HepG2 (cell line): ENCODE measurements at regions not wholly inside any gene's neighbourhood (a gene's known extent, or its start where the extent isn't known, plus 50 kb on each side); places are given as distances from the start of the nearest gene placed in this dataset.
A peak's percentile ranks its signal among the peaks of the same experiment; 100 is the strongest.

ENCODE experiments used
- ATAC-seq: fragments of 200-7000 bp; cut with Tn5 transposase; 3 replicates; pipeline ENCODE4 v1.9.1; 2020; ENCODE audit warnings: mild to moderate bottlenecking, moderate library complexity
- BruUV-seq: library from RNA; stranded (reverse); fragments of 400-500 nt; replicated peaks from 2 replicates; lab custom pipeline; 2021; lab: Mats Ljungman, UMichigan
- CTCF ChIA-PET: fragments of 300-600 bp; formaldehyde crosslinking; extraction: SDS; loops from one replicate; lab custom pipeline; 2021; ENCODE audit warnings: low total read pairs, inconsistent platforms, low intra/inter-chr PET ratio; lab: Yijun Ruan, JAX
- POLR2A ChIA-PET: fragments of 350-600 bp; sonication (Branson Sonifier 250); formaldehyde crosslinking; loops from one replicate; lab custom pipeline; 2020; ENCODE audit warnings: antibody characterized with exemption, inconsistent platforms; lab: Yijun Ruan, JAX
- DNase-seq: peaks from one replicate; pipeline ENCODE4 v3.0.0-alpha.2; 2015; ENCODE audit warnings: low spot score
- FAIRE-seq: peaks from 3 replicates; lab custom pipeline; 2011; peaks lifted over from hg19 to GRCh38; lab: Jason Lieb, UNC
- H2AFZ ChIP-seq: one replicate; pipeline ENCODE4 v1.6.1; 2011; ENCODE audit warnings: low read length, inconsistent platforms
- H3K27ac ChIP-seq: fragments of 300-600 bp; 3 replicates; pipeline ENCODE4 v1.8.0; 2011; ENCODE audit warnings: mixed run types, mild to moderate bottlenecking, mixed read lengths, low read length, inconsistent platforms; ENCODE audit not compliant: insufficient read depth; ENCODE audit errors: extremely low read length
- H3K27me3 ChIP-seq, 2 experiments: fragments of 200-600 bp in 1 of 2; 2 replicates in 1 of 2; 3 replicates in 1 of 2; pipeline versions ENCODE4 v1.6.0 to v1.8.0; 2011; ENCODE audit warnings: low read length in 2 of 2, mild to moderate bottlenecking in 2 of 2, moderate library complexity in 2 of 2, inconsistent platforms in 1 of 2; ENCODE audit not compliant: insufficient read depth in 2 of 2, control insufficient read depth in 1 of 2
- H3K36me3 ChIP-seq, 2 experiments: fragments of 200-600 bp in 1 of 2; replicated peaks in 1 of 2; 2 replicates in 1 of 2; 3 replicates in 1 of 2; pipeline versions ENCODE4 v1.5.1 to v1.8.0; 2011; ENCODE audit warnings: low read length in 2 of 2, inconsistent platforms in 1 of 2; ENCODE audit not compliant: insufficient read depth in 2 of 2, control insufficient read depth in 1 of 2
- H3K4me1 ChIP-seq: 2 replicates; pipeline ENCODE4 v1.5.1; 2012; ENCODE audit warnings: low read length, inconsistent platforms; ENCODE audit not compliant: insufficient read depth
- H3K4me2 ChIP-seq: 2 replicates; pipeline ENCODE4 v1.6.0; 2011; ENCODE audit warnings: low read depth, low read length, inconsistent platforms
- H3K4me3 ChIP-seq, 3 experiments: fragments of 200-600 bp in 1 of 3; sonication (generic), shearing (Covaris generic) in 1 of 3; replicated peaks in 1 of 3; 2 replicates each; pipeline ENCODE4 v1.5.1; 2011 to 2016; ENCODE audit warnings: low read length in 3 of 3, inconsistent platforms in 2 of 3, low read depth in 2 of 3, mild to moderate bottlenecking in 2 of 3, control low read depth in 1 of 3, mixed read lengths in 1 of 3; ENCODE audit not compliant: insufficient read depth in 1 of 3
- H3K79me2 ChIP-seq: one replicate; pipeline ENCODE4 v1.6.1; 2011; ENCODE audit warnings: low read length, inconsistent platforms; ENCODE audit not compliant: insufficient read depth
- H3K9ac ChIP-seq: 2 replicates; pipeline ENCODE4 v1.6.0; 2011; ENCODE audit warnings: mild to moderate bottlenecking, low read depth, low read length, inconsistent platforms; ENCODE audit not compliant: insufficient read depth
- H3K9me3 ChIP-seq: 2 replicates; pipeline ENCODE4 v1.5.1; 2012; ENCODE audit warnings: mild to moderate bottlenecking, low read length
- H4K20me1 ChIP-seq: 2 replicates; pipeline ENCODE4 v1.6.0; 2011; ENCODE audit warnings: inconsistent platforms, mild to moderate bottlenecking, low read length, moderate library complexity; ENCODE audit not compliant: insufficient read depth
- CC2D1A ChIP-seq: sonication (generic); formaldehyde crosslinking; IDR thresholded peaks from 2 replicates; pipeline ENCODE4 v1.8.1; 2023; ENCODE audit warnings: mild to moderate bottlenecking, missing genetic modification reagents
- CREB1 ChIP-seq, 2 experiments: fragments of 450-650 bp in 1 of 2; IDR thresholded peaks; 2 replicates each; pipeline ENCODE4 v1.6.1; 2016 to 2017; ENCODE audit warnings: control low read depth in 1 of 2, mild to moderate bottlenecking in 1 of 2, missing compliant biosample characterization in 1 of 2, missing genetic modification characterization in 1 of 2
- DRAP1 ChIP-seq: IDR thresholded peaks from 2 replicates; pipeline ENCODE4 v1.6.1; 2016; ENCODE audit warnings: missing genetic modification reagents, missing compliant biosample characterization
- WGBS: methylation state at CpG from one replicate; pipeline ENCODE4 v1.1.6; 2017; ENCODE audit warnings: low lambda C conversion rate; 5-methylcytosine and 5-hydroxymethylcytosine counted together
- in situ Hi-C: cut with HindIII; loops from 2 replicates; pipeline ENCODE4 v1.10.0; 2017; ENCODE audit warnings: low pct_unique_long_range_greater_than_20kb; ENCODE audit not compliant: extremely low pct_ligation_motif_present
- intact Hi-C: fragments of 100-400 bp; cut with micrococcal nuclease; formaldehyde crosslinking; loops from one replicate; pipeline ENCODE4 v1.10.0; 2022; ENCODE audit not compliant: unreplicated experiment

- BruUV-seq: no TSS peak
- Histone ChIP-seq H4K20me1 (no peaks in the 10 kb centered on the region), H3K79me2 (no peaks in the 10 kb centered on the region), H3K4me3 (no peak overlapping the region), H3K9me3 (no peaks in the 10 kb centered on the region), H3K4me2 (no peak overlapping the region), H3K36me3 (no peaks in the 10 kb centered on the region), H3K9ac (no peak overlapping the region), H3K4me1 (no peaks in the 10 kb centered on the region), H3K27ac (no peak overlapping the region), H3K27me3 (peaks cover 4 to 49% of the 10 kb centered on the region in 2 experiments; a peak in 3 of 5 replicates), H2AFZ (no peak overlapping the region)
- WGBS: 5% methylated on average over 6 of the region's 6 CpGs
- FAIRE-seq (no peak), DNase-seq (no peak), ATAC-seq (no peak)
- POLR2A ChIA-PET: no interaction called here
- intact Hi-C loops: no loop called here
- peak; percentile 76 for TF ChIP-seq CREB1 (IDR thresholded peaks at IDR 0.05)
- TF ChIP-seq CREB1 (CRISPR knock-in tag; IDR thresholded peaks at IDR 0.05): no peak
- TF ChIP-seq DRAP1 (CRISPR knock-in tag): no peak
- CTCF ChIA-PET: no interaction called here
- in situ Hi-C loops: no loop called here
Observed at GRCh38 chr2:2464643-2465042, 133.6 kb upstream of the MYT1L start.

- in situ Hi-C loops (no loop called here), intact Hi-C loops (no loop called here)
- BruUV-seq: no TSS peak
- H2AFZ ChIP-seq: no peak overlapping the region
- H3K4me1 ChIP-seq: no peaks in the 10 kb centered on the region
- DNase-seq (no peak), FAIRE-seq (no peak), ATAC-seq (no peak)
- H3K27ac ChIP-seq: no peak overlapping the region
- no peak overlapping the region for H3K4me3 ChIP-seq
- H3K36me3 ChIP-seq: no peaks in the 10 kb centered on the region
- H3K27me3 ChIP-seq: peaks cover 4 to 43% of the 10 kb centered on the region in 2 experiments; a peak in 3 of 5 replicates
- POLR2A ChIA-PET: no interaction called here
- no peaks in the 10 kb centered on the region for H3K9me3 ChIP-seq
- TF ChIP-seq CC2D1A (no peak), CREB1 (IDR thresholded peaks at IDR 0.05) (peak; percentile 69), CREB1 (CRISPR knock-in tag; IDR thresholded peaks at IDR 0.05) (no peak)
- no peaks in the 10 kb centered on the region for H4K20me1 ChIP-seq
- no peak overlapping the region for H3K4me2 ChIP-seq
- WGBS: 18% methylated on average over 9 of the region's 12 CpGs
- H3K79me2 ChIP-seq: no peaks in the 10 kb centered on the region
- no peak overlapping the region for H3K9ac ChIP-seq
- CTCF ChIA-PET: no interaction called here
Observed at GRCh38 chr2:2464094-2464493, 133.0 kb upstream of the MYT1L start.
